HG03378 (cell line): ENCODE measurements at regions not wholly inside any gene's neighbourhood (a gene's known extent, or its start where the extent isn't known, plus 50 kb on each side); places are given as distances from the start of the nearest gene placed in this dataset.
"Not testable (repeated sequence)": the region's sequence is repeated elsewhere in the genome, so short reads cannot be mapped to it uniquely, and the experiment has no call there.

Source experiments
- ATAC-seq: cut with Tn5 transposase; IDR thresholded peaks from one replicate; pipeline ENCODE4 v1.9.1; 2021; ENCODE audit warnings: mild to moderate bottlenecking, moderate library complexity; ENCODE audit not compliant: unreplicated experiment

DNA sequence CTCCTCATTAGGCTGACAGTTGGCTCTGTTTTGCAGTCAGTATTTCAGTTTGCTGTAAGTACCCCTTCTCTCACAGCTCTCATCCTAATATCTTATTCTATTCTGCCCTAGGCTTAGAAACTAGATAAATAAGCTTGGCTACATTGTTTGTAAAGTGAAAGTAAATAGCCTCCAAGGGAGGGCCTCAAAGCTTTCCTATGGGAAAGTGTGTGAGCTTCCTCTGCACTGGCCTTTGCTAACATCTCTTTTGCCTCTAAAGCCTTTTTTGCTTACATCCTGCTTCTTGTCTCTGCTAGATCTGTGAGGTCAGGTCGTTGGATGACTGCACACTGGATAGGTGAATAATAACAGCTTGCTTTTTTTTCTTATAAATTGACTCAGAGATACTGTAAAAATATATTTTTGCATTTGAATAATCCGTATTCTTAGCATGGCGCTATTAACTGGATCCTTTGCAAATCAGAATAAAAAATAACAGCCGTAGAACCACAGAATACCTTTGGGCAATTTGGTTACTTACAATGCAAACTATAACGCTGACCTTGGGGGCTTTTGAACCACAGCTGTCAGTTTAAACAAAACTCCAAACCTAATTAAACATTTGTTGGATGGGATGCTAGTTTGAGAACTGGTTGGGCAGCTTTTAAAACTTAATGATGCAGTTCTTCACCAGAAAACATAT lies 55.1 kb downstream of the TTC6 start:
- ATAC-seq, result no peak

- no peak for ATAC-seq
Measured at GRCh38 chr14:37652042-37652441, 56.6 kb downstream of the TTC6 start.

DNA sequence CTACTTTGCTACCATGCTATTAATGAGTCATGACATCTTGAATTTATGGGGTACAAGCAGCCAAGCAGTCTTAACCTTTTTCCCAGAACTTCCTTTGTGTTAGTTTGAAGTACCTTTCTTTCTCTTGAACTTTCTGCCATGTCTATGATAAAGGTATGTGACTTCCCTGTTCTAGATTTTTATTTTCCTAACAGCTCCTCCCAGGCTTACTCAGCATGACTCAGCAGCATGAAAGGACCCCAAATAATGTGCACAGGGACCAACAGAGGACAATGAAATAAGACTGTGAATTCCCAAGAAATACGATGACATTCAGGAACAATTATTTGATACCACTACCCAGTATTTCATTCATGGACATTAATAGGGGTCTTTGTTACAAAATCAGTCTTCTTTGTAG lies 60.0 kb downstream of the TTC6 start:
- no peak for ATAC-seq

GRCh38 chr14:37658156-37658555 lies 62.7 kb downstream of the TTC6 start:
- ATAC-seq, result no peak

DNA sequence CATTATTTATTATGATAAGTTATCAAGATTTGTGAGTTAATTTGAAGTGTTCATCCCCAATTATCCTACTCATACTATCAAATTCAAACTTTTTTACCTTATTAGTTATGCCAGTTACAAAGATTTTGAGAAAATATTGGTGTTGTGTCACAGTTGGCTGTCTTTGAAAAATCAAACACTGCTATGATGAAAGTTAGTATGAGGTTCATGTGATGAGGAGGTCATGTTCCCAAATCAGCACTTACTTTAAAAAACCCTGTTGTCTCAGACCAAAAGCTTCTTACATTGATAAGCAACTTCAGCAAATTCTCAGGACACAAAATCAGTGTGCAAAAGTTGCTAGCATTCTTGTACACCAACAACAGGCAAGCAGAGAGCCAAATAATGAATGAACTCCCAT lies 68.1 kb downstream of the TTC6 start:
- ATAC-seq, result no peak

- no peak for ATAC-seq
Measured at GRCh38 chr14:37665479-37665878, 70.0 kb downstream of the TTC6 start.

- ATAC-seq, result no peak
Measured at GRCh38 chr14:37665951-37666350, 70.5 kb downstream of the TTC6 start.

- ATAC-seq, result no peak
Measured at GRCh38 chr14:37668646-37669045, 73.2 kb downstream of the TTC6 start.

GRCh38 chr14:37669242-37669641 lies 73.8 kb downstream of the TTC6 start:
- no peak for ATAC-seq

DNA sequence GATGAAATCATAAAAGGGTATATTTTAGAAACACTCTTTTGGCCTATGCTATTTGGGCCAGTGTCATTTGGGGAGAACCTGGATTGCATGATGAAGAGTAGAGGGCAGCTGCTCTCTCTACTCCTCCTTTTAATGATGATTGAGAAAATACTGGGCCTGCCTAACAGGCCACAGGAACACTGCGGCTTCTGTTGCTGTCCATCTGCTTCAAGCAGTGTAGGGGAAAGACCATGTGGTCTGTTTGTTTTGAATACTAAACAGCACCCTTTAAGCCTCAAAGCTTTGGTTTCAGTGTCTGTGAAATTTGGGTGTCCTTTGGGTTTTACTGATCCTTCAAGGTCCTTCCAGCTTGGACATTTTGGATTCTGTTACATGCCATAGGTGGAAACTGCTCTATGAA lies 78.0 kb downstream of the TTC6 start:
- ATAC-seq, result no peak

DNA sequence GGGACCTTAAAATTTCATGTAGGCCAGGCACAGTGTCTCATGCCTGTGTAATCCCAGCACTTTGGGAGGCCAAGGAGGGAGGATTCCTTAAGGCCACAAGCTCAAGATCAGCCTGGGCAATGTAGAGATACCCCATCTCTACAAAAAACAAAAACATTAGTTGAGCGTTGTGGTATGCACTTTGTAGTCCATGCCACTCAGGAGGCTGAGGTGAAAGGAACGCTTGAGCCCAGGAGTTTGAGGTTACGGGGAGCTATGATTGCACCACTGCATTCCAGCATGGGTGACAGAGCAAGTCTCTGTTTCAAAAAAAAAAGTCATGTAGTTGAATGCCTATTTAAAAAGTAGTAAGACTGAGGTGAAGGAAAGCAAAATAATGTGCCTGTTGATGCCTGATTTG lies 83.5 kb downstream of the TTC6 start:
- ATAC-seq, result no peak

GRCh38 chr14:37681486-37681885 lies 86.1 kb downstream of the TTC6 start:
- ATAC-seq, result no peak

GRCh38 chr14:37692680-37693079 lies 97.3 kb downstream of the TTC6 start:
- not testable (repeated sequence) for ATAC-seq

DNA sequence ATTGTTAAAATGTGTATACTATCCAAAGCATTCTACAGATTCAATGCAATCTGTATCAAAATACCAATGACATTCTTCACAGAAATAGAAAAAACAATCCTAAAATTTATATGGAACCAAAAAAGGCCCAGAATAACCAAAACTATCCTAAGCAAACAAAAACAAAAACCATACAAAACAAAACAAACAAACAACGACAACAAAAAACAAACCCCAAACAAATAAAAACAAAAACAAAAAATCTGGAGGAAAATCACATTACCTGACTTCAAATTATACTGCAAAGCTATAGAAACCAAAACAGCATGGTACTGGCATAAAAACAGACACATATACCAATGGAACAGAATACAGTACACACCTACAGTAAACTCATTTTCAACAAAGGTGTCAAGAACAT lies 98.0 kb downstream of the TTC6 start:
- not testable (repeated sequence) for ATAC-seq

- ATAC-seq, result no peak
Measured at GRCh38 chr14:37695866-37696265, 100.4 kb downstream of the TTC6 start.

DNA sequence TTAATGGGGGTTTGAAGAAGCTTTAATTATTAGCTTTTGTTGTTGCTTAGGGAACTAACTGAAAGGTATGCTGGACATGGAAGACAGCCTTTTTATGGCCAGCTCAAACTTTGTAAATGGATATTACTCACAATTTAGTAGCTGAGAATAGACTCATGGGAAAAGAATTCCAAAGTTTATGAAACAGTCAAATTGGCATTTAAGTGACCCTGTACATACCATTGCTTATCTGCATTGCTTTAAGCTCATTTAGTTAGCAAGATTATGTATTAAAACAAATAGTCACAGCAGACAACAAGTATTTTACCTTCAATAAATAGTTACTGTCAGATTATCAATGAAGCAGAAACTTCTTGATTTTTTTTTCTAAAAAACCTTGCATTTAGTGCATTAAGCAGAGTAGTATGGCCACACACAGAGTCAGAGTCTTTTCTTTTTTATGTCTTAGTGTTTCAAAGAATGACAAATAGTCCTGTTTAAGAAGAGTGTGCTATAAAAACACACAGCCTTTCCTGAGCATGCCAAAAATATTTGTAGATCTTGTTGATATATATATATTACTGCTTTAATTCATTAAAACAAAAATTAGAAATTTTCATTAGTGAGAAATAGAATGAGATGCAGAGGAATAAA lies 102.2 kb downstream of the TTC6 start:
- ATAC-seq, result no peak

DNA sequence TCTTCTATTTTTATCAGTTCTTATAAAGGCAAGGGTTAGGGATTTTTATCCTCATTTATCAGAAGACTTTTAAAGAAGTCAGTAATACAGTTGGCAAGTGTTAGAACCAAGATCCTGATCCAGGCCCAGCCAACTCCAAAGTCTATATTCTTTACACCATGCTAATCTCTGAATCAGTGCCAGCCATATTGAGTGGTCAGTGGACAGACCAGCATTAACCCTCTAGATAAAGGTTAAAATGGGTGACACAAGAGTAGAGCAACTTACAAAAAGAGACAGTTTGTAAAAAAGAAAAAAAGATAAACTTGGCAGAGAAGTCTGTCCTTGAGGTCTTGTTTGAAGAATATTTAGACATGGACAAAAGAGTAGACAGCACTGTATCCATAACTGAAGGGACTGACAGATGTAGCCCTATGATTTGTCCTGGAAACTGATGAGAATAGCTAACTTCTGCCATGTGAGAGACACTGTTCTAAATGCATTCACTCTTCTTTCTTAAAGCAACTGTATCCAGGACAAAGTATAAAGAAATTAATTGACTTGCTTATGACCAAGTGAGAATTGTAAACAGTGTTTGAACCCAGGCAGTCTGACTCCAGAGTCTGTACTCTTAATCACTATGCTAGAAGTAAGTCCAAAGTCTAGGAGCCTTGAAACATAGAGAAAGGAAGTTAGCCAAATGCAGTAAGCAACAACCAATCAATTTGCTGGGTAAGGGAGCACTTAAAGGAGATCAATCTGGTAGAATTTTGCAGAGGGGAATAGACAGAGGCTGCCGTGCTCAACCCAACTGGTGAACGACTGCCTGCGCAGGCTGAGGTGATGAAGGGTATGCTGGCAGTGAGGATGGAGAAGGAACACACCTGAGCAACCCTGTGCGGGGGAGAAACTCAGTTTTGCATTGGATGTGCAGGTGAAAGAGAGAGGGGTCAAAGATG lies 103.7 kb downstream of the TTC6 start:
- no peak for ATAC-seq

- no peak for ATAC-seq
Measured at GRCh38 chr14:37707716-37708115, 112.3 kb downstream of the TTC6 start.

- no peak for ATAC-seq
Measured at GRCh38 chr14:37708481-37708880, 113.1 kb downstream of the TTC6 start.

DNA sequence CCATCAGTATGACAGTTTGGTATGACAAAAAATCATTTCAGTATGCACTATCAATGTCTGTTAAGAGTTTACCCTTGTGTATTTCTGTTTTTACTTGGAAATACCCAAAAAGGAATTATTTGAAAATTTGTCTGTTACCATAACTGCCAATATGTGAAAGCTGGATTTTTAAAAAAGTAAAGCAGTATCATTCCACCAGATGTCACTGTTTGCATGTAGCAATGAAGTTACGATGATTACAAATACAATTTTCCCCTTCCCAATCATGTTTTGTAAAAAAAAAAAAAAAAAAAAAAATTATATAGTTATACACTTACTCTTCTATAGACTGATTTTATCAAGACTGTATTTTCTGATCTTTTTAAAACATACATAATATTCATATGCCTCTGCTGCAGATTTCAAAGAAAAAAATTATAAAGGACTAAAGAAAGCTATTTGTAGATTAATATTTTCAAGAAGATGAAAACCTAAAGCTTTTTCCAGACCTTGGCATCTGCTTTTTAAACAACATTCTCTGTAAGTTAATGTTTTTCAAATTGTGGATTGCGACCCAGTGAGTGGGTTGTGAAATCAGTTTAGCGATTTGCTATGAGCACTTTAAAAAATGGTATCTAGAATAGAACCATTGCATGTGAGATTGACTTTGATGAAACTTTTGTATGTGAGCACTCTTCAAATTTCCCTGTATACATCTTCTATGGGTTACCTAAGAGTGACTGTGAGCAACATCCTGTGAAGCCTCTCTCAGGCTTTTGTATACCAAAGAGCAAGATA lies 114.2 kb downstream of the TTC6 start:
- no peak for ATAC-seq

GRCh38 chr14:37711356-37711830 lies 116.0 kb downstream of the TTC6 start:
- ATAC-seq, result no peak
